ENCODE measurements at regions not wholly inside any gene's neighbourhood (a gene's known extent, or its start where the extent isn't known, plus 50 kb on each side); places are given as distances from the start of the nearest gene placed in this dataset.

DNA sequence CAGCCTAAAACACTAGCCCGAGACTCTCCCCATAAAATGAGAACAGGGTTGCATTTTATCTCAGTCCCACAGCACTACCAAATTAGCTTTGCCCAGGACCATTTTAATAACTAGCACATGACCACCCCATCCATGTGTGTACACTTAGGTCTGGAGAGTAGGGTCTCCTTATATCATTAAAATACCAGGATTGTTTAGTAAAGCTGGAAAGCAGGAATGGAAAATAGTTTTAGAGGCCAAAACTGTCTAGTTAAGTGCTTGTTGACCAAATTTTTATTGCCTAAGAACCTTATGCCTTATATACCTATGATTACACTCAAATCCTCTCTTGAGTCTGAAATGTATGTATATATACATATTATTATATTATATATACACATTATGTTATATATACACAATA lies 608.4 kb downstream of the HDGFL1 start:
- no peak for DNase-seq

DNA sequence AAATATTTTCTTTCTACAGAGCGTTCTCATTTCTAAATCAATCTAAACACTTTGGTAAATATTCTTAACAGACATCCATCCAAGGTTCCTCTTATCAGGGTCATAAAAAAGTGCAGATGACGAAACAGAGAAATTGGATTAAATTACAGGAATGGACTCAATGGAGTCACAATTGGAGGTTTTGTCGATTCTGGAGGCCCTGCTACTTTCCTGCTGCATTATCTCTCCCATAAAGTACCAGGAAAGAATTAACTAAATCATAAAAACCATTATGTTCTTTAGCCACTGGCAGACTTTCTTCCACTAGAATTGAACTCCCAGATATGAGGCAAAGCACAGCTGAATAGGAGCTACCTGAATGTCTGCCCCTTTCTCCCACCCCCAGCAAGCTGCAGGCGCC lies 610.6 kb downstream of the HDGFL1 start:
- no peak for DNase-seq

- no peak for DNase-seq
Observed at GRCh38 chr6:23180504-23181293, 611.3 kb downstream of the HDGFL1 start.

- no peak for DNase-seq
Observed at GRCh38 chr6:23181356-23182110, 612.2 kb downstream of the HDGFL1 start.

DNA sequence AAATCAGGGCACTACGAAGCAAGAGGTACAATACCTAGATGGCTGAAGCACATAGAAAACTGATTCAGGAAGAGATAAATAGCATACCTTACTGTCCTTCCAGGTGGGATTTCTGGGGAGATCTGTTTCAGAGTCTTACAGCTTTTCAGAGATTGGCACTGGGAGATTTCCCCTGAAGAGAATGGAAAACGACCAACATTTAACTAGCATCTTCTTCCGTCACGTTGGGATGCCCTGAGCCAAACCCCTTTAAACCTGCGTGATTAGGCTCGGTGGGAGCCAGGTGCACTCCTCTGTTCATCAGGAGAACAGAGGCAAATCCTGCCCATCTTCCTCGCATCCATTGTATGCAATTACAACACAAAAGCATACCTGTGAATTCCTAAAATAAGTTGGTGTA lies 614.5 kb downstream of the HDGFL1 start:
- DNase-seq: no peak

DNA sequence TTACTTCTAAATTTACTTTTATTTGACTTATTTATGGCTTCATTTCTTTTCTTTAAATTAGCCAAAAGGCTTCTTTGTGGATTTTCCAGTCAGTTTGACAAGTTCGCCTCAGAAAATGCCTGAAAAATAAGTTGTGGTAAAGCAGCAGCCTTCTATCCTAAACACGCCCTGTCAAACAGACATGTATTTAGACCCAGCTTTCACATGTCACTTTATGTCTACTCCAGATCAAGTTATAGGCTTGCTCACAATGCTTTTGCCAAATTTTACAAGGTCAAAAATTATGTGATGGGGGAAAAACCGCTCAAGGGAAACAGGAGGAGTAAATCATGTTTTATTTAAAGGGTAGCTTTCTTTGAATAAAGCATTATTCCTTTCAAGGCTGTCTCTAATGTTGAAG lies 615.0 kb downstream of the HDGFL1 start:
- no peak for DNase-seq

- DNase-seq: no peak
Observed at GRCh38 chr6:23195487-23195886, 626.1 kb downstream of the HDGFL1 start.

- no peak for DNase-seq
Observed at GRCh38 chr6:23199541-23199940, 630.2 kb downstream of the HDGFL1 start.

DNA sequence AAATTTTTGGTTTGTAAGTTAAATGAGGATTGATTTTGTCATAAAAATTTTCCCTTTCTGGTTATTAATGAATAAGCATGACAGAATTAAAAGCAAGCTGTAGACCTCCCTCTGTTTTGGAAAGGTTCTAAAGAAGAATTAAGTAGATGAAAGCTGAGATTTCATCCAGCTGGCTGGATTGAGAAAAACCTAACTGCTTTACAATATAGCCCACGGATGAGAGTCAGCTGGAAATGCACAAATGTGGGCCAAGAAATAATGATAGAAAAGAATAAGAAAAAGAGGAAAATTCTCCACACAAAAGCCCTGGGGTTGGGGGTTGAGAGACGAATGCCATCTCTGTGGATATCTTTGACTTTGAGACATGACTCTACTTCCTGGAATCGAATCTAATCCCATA lies 631.6 kb downstream of the HDGFL1 start:
- no peak for DNase-seq

- DNase-seq: no peak
Observed at GRCh38 chr6:23202207-23202606, 632.8 kb downstream of the HDGFL1 start.

DNA sequence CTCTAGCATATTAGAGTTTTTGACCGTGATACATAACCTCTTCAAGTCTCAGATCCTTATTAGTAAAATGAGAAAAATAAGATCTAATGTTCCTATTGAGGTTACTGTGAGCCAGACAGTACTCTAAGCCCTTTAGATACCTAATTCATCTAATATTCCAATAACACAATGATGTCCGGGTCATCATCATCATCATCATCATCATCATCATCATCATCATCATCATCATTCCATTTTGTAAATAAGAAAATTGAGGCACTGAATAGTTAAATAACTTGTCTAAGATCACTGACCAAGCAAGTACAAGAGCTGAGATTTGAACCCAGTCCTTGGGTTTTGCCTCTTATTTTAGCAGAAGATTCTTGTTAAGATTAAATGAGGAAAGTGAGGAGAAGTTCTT lies 643.0 kb downstream of the HDGFL1 start:
- DNase-seq: no peak

DNA sequence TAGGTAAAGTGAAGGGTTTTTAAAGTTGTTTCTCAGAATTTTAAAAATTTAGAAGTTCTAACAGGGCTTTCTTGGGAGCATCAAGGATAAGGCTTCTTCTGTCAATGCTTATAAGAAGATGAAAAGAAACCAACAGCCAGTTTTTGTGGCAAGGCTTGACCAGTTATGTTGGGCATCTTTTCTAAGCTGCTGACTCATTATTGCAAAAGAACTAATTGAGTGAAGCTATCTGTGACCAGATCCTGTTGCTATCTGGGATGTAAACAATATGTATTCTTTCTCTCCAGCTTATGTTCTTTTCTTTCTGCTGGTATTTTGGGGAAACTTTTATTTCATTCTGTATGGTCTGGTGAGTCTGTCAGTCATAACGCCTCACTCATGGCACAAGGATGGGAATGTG lies 643.8 kb downstream of the HDGFL1 start:
- no peak for DNase-seq

GRCh38 chr6:23213651-23214050 lies 644.3 kb downstream of the HDGFL1 start:
- no peak for DNase-seq

DNA sequence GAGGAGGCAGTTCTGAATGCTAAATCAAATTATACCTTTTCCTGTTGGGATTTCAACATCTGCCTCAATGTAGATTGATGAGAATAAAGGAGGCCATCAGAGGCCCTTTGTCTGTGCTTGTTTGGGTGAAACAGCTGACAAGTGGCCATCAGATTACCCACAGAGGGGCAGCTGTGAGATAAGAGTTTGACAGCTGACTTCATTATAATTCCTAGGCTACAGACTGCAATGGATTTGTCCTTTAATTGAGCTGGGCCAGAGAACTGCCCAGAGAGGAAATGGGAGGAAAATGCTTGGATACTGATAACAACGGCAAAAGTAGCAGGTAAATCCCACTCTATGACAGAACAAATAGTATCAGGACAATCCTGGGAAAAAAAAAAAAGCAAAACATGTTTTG lies 649.4 kb downstream of the HDGFL1 start:
- DNase-seq: no peak

- no peak for DNase-seq
Observed at GRCh38 chr6:23222724-23223123, 653.4 kb downstream of the HDGFL1 start.

DNA sequence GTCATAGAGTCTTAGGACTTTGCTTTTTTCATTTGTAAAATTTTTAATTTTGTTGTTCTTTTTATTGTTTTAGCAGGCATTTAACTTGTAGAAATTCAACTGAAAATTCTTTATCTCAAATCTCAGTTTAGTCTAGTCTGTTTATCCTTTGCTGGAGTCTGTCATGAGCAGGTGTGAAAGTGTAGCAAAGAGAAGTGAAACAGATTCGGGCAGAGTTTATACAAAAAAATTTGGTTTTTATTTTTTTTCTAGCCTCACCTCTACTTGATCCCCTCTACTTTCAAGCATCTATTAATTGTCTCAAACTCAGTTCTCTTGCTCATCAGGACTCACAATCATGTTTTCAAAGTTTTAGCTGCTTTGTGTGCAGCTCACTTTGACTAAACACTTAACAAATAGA lies 655.2 kb downstream of the HDGFL1 start:
- no peak for DNase-seq

GRCh38 chr6:23228439-23229024 lies 659.2 kb downstream of the HDGFL1 start:
- DNase-seq: no peak

- DNase-seq: no peak
Observed at GRCh38 chr6:23243854-23244253, 674.5 kb downstream of the HDGFL1 start.

DNA sequence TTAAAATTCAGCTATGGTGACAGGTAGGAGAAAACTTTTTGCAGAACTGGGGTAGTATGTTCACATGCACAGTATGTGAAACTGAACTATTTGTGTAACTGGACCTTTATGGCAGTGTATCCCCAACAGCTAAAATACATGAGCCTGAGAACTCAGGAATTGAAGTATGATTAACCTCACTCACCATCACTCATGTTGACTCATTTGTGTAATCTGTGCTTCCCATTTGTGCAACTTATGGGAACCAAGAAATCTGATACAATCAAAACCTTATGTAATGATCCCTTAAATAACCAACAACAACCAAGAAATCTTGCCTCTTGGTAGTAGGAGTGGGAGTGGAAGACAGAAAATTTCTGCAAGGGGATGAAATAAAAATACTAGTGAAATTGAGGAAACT lies 674.9 kb downstream of the HDGFL1 start:
- no peak for DNase-seq

DNA sequence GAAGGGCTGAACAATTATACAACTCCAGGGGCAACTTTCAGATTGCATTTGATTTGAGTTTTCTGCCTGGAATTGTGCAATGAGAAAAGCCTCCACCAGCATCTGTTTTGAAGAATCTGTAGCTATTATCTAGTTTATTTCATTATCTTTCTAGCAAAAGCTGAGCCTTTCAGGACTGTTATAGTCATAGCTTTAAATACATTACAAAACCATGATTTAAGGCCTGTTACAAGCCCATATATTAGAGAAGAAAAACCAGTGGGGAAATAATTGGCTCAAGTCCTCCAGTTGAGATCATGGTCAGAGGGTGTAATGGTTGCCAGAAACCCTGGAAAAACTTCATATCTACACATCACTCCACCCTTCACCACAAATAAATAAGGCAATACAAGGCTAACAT lies 676.2 kb downstream of the HDGFL1 start:
- no peak for DNase-seq

DNA sequence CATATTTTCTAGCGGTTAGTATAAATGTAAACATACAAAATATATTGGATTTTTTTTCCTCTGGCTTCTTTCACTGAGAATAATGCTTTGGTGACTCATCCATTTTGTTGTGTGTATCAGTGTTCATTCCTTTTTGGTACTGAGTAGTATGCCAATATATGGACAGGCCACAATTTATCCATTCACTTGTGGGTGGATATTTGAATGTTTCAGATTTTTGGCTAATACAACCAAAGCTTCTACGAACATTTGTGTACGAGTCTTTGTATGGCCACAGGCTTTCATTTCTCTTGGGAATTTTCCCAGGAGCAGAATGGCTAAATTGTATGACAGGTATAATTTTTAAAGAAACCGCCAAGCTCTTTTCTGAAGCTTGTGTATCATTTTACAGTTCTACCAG lies 677.5 kb downstream of the HDGFL1 start:
- no peak for DNase-seq

- no peak for DNase-seq
Observed at GRCh38 chr6:23250556-23250955, 681.2 kb downstream of the HDGFL1 start.

DNA sequence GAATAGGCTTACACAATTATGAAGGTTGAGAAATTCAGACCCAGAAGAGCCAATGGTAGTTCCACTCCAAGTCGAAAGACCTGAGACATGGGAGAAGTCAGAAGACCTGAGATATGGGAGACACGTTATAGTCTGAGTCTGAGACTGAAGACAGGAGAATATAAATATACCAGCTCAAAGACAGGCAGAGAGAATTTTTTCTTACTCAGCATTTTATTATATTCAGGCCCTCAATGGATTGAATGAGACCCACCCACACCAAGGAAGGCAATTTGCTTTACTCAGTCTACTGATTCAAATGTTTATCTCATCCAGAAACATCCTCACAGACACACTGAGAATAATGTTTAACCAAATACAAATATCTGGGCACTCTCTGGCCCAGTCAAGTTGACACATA lies 693.5 kb downstream of the HDGFL1 start:
- no peak for DNase-seq

DNA sequence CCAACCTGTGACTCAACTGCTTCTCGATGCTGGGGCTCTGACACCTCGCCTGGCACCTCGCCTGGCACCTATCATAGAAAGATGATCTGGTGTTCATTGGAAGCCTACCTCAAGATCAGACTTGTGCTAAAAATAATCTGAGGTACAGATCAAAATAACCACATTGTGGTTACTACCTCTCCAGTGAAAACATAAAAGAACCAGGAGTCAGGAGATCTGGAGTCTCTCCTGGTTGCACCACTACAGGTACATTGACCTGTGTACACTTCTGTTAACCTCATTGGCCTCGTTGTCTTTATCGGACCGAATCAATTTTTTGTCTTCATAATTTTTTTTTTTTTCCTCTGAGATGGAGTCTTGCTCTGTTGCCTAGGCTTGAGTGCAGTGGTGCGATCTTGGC lies 695.9 kb downstream of the HDGFL1 start:
- DNase-seq: no peak
